NB4 (cell line): ENCODE measurements at regions not wholly inside any gene's neighbourhood (a gene's known extent, or its start where the extent isn't known, plus 50 kb on each side); places are given as distances from the start of the nearest gene placed in this dataset.

ENCODE experiments used
- POLR2A ChIP-seq: IDR thresholded peaks from 2 replicates; pipeline ENCODE4 v1.6.1; 2011; ENCODE audit warnings: mild to moderate bottlenecking; ENCODE audit not compliant: insufficient read length; ENCODE audit errors: extremely low read depth
- TF ChIP-seq, protein P1 (sequence below): IDR thresholded peaks from one replicate; pipeline ENCODE4 v1.5.1; 2012; ENCODE audit warnings: low read depth, low read length

DNA sequence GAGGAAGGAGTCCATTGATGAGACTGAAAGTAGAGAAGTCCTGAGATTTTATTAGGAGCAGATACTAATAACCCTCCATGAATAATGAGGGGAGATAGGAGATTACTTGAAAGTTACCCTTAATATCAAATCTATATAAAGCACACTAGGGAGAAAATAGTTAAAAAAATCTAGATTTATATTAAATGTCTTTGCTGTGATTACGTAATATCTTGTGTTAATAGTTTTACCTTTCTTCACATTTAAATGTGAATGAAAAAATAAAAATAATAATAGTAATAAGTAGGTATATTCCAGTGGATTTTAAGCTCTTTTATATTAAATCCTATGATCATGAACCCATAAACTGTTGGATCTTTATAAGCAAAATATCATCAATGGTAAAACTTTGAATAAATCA lies 267.3 kb upstream of the SYT10 start:
- TF ChIP-seq, protein P1, sequence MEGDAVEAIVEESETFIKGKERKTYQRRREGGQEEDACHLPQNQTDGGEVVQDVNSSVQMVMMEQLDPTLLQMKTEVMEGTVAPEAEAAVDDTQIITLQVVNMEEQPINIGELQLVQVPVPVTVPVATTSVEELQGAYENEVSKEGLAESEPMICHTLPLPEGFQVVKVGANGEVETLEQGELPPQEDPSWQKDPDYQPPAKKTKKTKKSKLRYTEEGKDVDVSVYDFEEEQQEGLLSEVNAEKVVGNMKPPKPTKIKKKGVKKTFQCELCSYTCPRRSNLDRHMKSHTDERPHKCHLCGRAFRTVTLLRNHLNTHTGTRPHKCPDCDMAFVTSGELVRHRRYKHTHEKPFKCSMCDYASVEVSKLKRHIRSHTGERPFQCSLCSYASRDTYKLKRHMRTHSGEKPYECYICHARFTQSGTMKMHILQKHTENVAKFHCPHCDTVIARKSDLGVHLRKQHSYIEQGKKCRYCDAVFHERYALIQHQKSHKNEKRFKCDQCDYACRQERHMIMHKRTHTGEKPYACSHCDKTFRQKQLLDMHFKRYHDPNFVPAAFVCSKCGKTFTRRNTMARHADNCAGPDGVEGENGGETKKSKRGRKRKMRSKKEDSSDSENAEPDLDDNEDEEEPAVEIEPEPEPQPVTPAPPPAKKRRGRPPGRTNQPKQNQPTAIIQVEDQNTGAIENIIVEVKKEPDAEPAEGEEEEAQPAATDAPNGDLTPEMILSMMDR = no peak
- TF ChIP-seq POLR2A = no peak
